GM12873 (cell line): ENCODE measurements at regions not wholly inside any gene's neighbourhood (a gene's known extent, or its start where the extent isn't known, plus 50 kb on each side); places are given as distances from the start of the nearest gene placed in this dataset.
A peak's percentile ranks its signal among the peaks of the same experiment; 100 is the strongest.

Experiments
- CTCF ChIP-seq: IDR thresholded peaks from 2 replicates; pipeline ENCODE4 v1.5.1; 2012; ENCODE audit warnings: low read depth, mild to moderate bottlenecking, moderate library complexity, low read length, control low read depth; ENCODE audit not compliant: insufficient read depth; ENCODE audit errors: missing control alignments

- no peak for TF ChIP-seq CTCF
These were observed 1026.3 kb downstream of the PCDH19 start for GRCh38 chrX:99383786-99384185.

GRCh38 chrX:99371976-99372595 lies 1038.0 kb downstream of the PCDH19 start:
- TF ChIP-seq CTCF: no peak

- no peak for TF ChIP-seq CTCF
These were observed 1056.7 kb downstream of the PCDH19 start for GRCh38 chrX:99353412-99353811.

GRCh38 chrX:99348256-99348655 lies 1061.8 kb downstream of the PCDH19 start:
- no peak for TF ChIP-seq CTCF

- no peak for TF ChIP-seq CTCF
These were observed 1101.8 kb downstream of the PCDH19 start for GRCh38 chrX:99308302-99308701.

- no peak for TF ChIP-seq CTCF
These were observed 1104.5 kb downstream of the PCDH19 start for GRCh38 chrX:99305573-99305972.

GRCh38 chrX:99301990-99302389 lies 1108.1 kb downstream of the PCDH19 start:
- TF ChIP-seq CTCF: peak; percentile 49
